MM.1S (cell line): ENCODE measurements at regions not wholly inside any gene's neighbourhood (a gene's known extent, or its start where the extent isn't known, plus 50 kb on each side); places are given as distances from the start of the nearest gene placed in this dataset.

Experiments used
- CTCF ChIP-seq: fragments of 300-600 bp; sonication (generic); IDR thresholded peaks from 2 replicates; pipeline ENCODE4 v1.5.1; 2016; ENCODE audit warnings: antibody characterized with exemption, low read length, mixed read lengths
- EZH2 ChIP-seq: fragments of 300-600 bp; sonication (generic); optimal IDR thresholded peaks from 2 replicates; pipeline ENCODE3; 2017; ENCODE audit warnings: low read depth, mild to moderate bottlenecking, antibody characterized with exemption, low read length, mixed read lengths
- EZH2phosphoT487 ChIP-seq: fragments of 300-600 bp; sonication (generic); IDR thresholded peaks from 2 replicates; pipeline ENCODE4 v1.6.1; 2018; ENCODE audit warnings: antibody characterized with exemption, low read length

GRCh38 chr3:791442-791841, 301.4 kb upstream of the CNTN6 start:
- TF ChIP-seq CTCF (no peak), EZH2 (no peak), EZH2phosphoT487 (no peak)
